ENCODE measurements at regions not wholly inside any gene's neighbourhood (a gene's known extent, or its start where the extent isn't known, plus 50 kb on each side); places are given as distances from the start of the nearest gene placed in this dataset.
"Not testable (repeated sequence)": the region's sequence is repeated elsewhere in the genome, so short reads cannot be mapped to it uniquely, and the experiment has no call there.

DNA sequence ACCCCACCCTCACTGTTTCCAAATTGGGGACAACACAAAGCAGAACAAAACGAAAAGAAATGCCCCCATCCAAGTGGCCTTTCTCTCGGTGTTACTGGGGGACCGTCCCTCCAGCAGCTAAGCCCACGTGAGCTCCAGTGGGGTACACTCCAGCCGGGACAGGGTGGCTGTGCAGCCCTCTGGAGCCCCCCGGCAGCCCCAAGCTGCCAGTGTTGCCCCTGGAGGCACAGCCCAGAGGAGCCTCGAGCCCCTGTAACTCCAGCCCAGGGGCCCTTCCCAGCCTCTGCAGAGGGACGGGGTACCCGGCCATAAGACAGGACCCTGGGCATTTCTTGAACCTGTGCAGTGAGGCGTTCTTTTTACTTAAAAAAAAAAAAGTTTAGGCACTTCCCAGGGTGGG is 124.5 kb upstream of the KCTD7 start:
- DNase-seq: no peak

DNA sequence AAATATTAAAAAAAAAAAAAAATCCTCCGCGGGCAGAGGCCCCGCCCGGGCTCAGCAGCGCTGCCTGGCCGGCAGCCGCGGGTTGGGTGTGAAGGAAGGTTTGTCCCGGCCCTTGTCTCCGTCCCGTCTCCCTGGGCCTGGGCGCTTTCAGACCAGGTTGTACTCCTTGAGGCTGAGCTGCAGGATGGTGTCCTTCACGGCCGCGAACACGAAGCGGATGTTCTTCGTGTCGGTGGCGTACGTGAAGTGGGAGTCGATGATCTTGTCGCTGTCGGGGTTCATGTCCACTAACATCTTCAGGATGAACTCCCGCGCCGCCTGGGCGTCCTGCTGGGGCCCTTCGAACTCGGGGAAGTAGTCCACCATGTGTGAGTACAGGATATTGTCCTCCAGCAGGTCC is 123.7 kb upstream of the KCTD7 start:
- DNase-seq: no peak

DNA sequence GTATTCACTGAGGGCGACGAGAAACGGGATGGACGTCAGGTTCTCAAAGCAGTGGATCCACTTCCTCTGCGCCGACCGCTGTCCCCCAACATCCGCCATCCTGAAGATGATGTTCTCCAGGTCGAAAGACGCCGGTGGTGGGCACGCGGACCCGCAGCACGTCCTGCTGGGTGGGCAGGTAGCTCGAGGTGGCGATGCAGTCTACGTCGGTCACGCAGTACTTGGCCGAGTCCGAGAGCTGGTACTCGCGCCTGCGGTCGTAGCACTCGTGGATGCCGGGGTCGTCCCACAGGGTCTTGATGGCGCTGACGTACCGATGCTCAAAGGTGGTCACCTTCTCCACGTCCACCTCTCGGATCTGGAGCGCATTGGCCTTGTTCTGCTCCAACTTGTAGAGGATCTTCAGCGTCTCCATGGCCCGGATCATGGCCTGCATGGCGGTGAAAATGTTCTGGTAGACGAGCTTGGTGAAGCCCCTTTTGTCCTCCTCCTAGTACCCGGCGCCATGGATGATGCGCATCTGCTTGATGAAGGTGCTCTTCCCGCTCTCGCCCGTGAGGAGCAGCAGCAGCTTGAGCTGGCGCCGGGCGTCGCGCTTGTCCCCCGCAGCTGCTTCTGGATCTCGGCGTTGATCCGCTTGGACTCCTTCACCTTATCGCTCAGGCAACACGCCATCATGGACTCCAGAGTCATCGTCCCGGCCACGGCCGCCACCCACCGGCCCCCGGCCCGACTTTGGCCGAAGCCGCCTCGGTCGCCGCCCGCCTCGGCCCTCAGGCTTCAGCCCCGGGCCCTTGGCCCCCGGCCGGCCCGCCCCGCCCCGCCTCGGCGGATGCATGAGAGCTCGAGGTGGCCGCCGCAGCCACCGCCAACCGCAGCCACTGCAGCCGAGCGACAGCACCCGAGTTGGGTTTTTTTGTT is 122.9 kb upstream of the KCTD7 start:
- DNase-seq: no peak

DNA sequence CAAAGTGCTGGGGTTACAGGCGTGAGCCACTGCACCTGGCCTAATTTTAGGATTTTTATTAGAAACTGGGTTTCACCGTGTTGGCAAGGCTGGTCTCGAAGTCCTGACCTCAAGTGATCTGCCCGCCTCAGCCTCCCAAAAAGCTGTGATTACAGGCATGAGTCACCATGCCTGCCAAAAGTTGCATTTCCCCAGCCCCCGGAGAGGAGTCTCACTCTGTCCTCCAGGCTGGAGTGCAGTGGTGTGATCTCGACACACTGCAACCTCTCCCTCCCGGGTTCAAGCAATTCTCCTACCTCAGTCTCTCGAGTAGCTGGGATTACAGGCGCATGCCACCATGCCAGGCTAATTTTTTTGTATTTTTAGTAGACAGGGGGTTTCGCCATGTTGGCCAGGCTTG is 122.0 kb upstream of the KCTD7 start:
- DNase-seq: not testable (repeated sequence)

DNA sequence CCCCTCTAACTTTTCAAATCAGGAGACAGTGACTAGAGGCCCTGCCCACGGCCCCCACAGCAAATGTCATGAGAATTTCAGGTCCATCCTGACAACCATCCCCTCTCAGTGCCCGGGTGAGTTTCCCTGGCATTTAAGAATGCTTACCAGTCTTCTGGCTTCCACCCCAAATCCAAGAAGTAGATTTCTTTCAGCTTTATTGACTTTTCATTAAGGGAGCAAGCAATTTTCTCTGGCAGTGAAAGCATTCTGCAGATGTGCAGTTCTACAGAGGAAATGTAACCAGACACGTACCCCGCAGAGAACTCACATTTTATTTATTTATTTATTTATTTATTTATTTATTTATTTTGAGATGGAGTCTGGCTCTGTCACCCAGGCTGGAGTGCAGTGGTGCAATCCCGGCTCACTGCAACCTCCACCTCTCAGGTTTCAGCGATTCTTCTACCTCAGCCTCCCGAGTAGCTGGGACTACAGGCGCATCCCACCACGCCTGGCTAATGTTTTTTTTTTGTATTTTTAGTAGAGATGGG is 120.9 kb upstream of the KCTD7 start:
- no peak for DNase-seq

DNA sequence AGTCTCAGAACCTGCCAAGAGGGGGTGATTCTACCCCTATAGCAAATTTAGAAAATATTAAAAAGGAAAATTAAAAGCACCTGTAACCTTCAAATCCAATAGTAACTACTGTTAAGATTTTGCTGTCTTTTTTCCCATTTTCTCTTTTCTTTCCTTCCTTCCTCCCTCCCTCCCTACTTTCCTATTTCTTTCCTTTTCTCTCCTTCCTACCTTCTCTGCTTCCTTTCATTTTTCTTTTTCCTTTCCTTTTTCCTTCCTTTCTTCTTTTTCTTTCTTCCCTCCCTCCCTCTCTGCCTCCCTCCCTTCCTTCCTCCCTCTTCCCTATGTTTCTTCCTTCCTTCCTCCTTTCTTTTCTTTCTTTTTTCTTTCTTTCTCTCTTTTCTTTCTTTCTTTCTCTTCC is 120.2 kb upstream of the KCTD7 start:
- no peak for DNase-seq

DNA sequence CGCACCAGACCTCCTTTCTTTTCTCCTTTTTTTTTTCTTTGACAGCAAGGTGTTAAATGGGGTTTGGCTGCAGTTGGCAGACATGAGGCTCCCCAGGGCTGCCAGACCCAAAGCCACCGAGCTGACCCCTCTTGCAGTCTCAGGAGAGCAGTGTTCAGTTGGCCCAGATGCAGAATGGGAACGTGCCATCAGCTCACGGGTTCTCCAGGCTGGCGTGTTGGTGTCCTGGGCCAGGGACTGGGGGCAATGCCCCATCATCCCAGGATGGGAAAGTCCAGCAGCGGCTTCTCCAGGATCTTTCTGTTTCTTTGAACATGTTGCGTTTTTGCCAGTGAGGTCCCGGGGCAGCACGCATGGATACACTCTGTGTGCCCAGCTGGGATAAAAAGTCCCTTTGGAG is 114.6 kb upstream of the KCTD7 start:
- no peak for DNase-seq

DNA sequence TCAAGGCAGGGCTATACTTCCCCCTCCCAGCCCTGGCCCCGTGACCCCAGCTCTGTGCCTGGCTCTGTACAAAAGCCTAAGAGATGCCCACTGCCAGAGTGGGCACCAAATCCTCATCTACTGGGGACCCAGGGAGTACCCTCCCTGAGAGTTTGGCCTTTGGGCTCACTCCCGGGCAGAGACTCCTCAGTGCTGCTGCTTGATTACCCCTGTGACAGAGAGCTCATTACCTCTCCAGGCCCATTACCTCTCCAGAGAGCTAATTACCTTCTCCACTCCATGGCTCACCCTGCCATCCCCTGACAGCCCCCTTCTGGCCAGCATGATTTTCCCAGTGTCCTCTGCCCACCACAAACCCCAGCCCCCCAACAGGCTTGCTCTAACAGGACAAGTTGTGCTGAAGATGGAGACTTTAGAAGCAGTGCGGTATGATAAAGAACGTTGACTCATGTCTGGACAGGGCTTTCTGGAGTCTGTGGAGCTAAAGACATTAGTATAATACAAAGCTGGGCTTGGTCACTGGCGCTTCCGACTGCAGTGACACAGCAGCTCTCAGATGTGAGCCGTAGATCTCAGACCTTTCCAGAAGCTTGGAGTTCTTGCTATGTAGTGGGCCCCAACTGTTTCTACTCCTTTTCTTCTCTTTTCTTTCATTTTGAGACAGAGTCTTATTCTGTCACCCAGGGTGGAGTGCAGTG is 111.3 kb upstream of the KCTD7 start:
- no peak for DNase-seq

DNA sequence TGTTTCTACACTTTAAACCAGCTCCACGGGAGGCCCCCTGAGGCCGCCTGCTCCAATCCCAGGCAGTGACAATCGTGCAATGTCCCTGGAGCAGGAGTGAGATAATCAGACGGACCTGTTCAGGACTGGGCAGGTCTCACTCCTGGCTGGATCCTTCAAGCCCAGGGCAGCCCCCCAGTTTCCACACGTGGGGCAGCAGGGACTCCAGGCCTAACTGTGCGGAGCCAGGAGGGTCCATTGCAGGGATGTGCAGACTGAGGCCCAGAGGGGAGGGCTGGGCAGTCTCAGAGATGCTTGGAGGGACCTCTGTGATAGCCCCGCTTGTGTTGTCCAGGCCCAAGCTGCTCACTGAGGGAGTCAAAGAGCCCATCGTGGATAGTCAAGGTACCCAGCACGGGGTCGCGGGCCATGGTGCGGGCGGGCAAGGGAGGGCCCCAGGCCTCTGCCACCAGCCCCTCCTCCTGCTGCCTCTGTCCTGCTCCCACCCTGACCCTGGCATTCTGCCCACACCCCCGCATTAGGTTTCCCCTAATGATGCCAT is 110.5 kb upstream of the KCTD7 start:
- DNase-seq: no peak

DNA sequence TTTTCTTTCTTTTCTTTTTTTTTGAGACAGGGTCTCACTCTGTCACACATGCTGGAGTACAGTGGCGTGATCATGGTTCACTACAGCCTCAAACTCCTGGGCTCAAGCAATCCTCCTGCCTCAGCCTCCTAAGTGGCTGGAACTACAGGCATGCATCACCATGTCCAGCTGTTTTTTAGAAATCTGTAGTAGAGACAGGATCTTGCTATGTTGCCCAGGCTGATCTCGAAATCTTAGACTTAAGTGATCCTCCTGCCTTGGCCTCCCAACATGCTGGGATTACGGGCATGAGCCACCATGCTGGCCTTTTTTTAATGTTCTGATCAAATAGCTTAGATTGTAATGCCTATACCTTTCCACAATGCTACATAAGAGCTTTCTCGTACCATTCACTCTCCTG is 107.0 kb upstream of the KCTD7 start:
- no peak for DNase-seq

DNA sequence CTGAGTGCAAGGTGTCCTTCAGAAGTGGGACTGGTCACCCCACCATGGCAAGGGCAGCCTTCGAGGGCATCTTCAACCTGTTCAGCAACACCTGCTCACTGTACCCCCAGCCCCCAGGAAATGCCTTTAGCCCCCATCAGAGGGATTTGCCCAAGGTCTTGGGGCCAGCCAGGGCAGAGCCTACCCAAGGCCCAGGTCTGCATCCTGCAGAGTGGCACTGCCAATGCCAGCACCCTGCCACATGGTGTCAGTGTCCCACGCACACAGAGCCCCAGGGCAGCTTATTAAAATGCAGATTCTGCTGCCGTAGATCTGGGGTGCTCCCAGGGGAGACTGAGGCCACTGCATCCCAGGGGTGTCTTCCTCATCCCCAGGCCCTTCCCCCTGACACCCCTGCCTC is 106.2 kb upstream of the KCTD7 start:
- no peak for DNase-seq

DNA sequence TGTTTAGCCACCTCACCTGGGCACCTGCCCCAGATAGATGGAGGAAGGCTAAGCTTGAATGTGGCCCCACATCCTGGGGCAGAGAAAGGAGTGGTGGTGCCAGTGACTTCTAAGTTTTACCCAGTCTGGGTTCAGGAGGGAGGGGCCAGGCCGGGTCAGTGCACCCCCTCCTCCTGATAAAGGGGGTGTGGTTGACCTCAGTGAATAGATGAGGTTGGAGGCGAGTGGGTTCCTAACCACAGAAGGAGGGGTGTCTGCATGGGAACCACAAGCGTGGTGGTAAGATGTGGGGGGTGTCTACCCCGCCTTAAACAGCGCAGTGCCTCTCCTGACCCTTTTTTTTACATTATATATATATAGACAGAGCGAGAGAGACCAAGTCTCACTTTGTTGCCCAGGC is 105.3 kb upstream of the KCTD7 start:
- DNase-seq: no peak

DNA sequence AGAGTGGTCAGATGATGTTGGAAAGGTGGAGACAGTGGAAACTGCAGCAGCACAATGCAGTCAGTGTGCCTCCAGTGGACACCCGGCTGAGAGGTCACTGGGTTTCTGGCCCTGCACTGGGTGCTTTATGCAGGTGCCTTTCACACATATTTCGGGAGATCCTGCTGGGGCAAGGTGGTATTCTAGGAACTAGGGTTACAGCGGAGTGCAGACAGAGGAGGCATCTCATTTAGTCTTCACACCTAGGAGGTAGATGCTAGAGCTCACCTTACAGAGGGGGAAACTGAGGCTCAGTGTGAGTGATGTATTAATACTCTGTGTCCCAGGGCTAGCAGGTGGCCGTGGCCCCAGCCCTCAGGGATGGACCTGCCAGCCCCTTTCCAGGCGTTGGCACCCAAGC is 103.9 kb upstream of the KCTD7 start:
- no peak for DNase-seq

DNA sequence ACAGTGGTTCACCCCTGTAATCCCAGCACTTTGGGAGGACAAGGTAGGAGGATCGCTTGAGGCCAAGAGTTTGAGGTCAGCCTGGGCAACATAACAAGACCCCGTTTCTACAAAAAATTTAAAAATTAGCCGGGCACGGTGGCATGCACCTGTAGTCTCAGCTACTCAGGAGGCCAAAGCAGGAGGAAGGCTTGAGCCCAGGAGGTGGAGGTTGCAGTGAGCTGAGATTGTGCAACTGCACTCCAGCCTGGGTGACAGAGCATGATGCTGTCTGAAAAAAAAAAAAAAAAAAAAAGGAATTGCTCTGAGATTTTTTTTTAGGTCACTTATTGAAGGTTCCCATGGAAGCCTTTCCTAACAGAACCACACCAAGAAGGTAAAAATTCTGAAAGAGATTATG is 101.9 kb upstream of the KCTD7 start:
- not testable (repeated sequence) for DNase-seq

DNA sequence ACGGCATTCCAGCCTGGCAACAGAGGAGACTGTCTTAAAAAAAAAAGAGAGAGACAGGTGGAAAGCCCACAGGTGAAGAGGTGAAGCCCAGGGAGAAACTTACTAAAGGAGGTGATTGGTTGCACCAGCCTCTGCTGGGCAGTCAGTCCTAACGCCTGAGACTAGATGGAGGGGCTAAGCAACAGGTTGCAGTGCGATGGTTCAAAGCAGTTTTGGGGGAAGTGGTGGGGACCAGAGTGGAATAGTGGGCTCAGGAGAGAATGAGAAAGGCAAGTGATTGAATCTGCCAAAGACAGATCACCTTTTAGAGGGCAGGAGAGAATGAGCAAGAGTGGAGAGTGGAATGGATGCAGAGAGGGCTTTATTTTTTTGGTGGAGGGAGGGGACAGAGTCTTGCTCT is 100.0 kb upstream of the KCTD7 start:
- no peak for DNase-seq

DNA sequence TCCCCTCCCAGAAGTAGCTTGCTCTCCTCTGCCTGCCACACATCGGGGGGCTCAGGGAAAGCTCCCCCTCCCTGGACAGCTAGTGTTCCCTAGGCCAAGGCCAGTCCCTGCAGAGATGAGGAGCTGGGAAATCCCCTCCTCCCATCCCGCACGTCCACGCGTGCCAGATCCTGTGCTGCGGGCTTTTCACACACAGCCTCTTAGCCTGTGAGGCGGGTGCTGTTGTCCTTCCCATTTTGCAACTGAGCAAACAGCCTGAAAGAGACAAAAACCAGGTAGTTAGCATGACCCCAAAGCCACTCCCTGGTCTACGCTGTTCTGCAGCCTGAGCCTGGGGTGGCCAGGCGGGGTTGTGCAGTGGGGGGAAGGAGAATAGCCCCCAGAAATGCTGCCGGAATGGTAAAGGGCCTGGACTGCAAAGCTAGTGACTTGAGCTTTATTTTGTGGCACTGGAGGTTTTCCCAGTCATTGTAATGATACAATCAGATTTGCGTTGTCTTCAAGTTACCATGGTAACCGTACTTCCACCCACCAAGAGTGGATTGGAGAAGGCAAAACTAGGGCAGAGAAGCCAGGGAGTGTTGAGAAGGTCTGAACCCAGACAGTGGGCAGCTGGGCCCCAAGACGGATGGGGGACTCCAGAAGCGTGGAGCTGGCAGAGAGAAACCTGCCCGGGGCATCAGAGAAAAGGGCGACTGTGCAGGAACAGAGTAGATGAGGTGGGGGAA is 98.6 kb upstream of the KCTD7 start:
- DNase-seq: no peak

DNA sequence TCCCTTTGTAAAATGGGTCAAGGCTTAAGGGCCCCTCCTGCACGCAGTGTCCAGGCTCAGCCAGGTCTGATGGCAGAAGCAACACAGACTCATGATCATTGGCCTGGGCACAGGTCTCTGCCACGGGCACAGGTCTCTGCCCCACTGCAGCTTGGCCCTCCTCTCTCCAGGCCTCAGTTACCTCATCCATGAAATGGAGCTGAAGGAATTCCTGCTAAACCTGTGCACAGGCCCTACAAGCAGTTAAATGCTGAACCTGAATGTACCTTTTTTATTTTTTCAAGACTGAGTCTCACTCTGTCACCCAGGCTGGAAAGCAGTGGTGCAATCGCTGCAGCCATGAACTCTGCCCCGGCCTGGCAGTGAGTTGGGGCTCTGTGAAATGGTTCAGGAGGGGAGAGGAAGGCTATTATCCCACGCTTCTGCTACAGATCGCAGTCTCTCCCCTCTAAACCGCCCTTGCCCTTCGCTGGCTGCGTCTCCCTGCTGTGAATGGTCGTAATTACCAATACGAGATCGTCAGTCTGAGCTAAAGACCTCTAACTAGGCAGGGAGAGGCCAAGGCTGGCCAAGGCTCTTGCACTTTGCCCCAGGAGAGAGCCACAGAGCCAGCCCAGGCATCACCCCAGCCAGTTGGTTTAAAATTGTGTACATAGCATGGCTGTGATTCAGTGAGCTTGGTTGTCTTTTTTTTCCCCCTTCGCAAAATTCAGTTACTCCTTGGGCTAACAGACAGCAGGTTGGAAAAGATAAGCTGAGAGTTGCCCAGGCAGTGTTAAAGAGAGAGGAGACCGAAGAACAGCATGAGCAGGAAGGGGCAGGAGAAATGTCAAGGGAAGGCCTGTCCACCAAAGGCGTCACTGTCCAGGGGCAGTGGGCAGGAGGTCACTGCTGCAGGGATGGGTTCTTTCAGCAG is 93.0 kb upstream of the KCTD7 start:
- DNase-seq: no peak

DNA sequence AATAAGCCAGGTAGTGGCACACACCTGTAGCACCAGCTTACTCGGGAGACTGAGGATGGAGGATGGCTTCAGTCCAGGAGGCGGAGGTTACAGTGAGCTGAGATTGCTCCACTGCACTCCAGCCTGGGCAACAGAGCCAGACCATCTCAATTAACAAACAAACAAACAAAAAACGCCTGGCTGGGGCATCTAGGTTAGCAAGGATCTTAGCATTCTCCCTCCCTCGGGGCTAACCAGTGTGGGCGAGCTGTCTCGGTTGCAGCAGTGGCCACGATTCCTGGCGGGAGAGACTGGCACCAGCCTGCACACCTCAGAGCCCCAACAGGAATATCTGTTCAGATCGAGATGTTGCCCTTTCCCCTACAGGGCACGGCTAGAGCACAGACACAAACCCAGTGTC is 91.3 kb upstream of the KCTD7 start:
- DNase-seq: no peak

DNA sequence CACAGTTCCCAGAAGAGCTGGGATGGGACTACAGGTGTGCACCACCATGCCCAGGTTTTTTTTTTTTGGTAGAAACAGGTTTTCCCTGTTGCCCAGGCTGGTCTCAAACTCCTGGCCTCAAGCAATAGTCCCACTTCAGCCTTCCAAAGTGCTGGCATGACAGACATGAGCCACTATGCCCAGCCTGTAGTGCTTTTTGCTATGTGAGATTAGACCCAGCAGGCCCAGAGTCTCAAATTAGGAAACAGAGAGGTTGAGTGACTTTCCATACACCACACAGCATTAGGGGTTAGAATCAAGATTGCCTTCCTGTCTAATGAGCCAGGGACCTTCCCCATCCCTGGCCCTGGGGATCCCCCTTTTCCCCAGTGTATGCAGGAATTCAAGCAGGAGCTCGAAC is 90.8 kb upstream of the KCTD7 start:
- no peak for DNase-seq

DNA sequence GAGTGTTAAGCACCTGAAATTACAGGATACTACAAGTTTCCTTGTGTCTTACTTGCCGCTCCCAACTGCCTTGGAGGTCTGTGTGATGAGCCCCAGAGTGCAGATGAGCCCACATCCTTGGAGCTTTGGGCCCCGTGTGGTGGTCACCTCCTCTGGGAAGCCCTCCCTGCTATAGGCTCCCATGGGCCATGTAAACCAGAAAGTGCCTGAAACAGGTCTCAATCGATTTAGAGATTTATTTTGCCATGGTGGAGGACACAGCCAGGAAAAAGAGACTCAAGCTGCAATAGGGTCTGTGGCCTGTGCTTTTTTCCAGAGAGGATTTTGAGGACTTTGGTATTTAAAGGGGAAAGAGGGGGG is 89.4 kb upstream of the KCTD7 start:
- no peak for DNase-seq

DNA sequence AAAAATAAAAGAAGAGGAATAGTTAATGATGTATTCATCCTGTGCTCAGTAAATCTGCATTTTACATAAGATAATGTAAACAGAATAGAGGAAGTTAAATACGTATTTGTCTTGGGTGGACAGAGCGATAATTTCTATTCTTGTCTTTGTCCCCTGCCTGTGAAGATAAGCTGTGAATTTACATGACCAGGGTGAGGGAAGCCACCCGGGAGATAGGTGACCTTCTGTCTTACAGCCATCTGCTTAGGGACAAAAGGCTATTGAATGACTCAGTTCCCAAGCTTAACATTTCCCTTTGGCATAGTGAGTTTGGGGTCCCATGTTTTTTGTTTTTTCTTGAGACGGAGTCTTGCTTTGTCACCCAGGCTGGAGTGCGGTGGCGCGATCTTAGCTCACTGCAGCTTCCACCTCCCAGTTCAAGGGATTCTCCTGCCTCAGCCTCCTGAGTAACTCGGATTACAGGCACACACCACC is 88.7 kb upstream of the KCTD7 start:
- DNase-seq: no peak

DNA sequence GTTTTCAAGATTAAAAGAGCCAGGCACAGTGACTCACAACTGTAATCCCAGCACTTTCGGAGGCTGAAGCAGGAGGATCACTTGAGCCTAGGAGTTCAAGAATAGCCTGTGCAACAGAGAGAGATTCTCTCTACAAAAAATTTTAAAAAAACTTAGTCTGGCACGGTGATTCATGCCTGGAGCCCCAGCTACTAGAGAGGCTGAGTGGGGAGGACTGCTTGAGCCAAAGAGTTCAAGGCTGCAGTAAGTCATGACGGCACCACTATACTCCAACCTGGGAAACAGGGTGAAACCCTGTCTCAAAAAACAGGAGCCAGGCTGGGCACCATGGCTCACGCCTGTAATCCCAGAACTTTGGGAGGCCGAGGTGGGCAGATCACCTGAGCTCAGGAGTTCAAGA is 86.6 kb upstream of the KCTD7 start:
- DNase-seq: no peak
